Keratinocyte (primary cell): ENCODE measurements at regions not wholly inside any gene's neighbourhood (a gene's known extent, or its start where the extent isn't known, plus 50 kb on each side); places are given as distances from the start of the nearest gene placed in this dataset.

Experiments
- DNase-seq: peaks from one replicate; pipeline ENCODE4 v3.0.0-alpha.2; 2011; ENCODE audit warnings: low read depth, missing footprints, low spot score
- FAIRE-seq: peaks from 2 replicates; lab custom pipeline; 2011; peaks lifted over from hg19 to GRCh38; lab: Jason Lieb, UNC
- H2AFZ ChIP-seq: 2 replicates; pipeline ENCODE4 v1.6.0; 2012; ENCODE audit warnings: low read length, control low read depth, inconsistent platforms; ENCODE audit not compliant: control insufficient read depth
- H3K27ac ChIP-seq: 2 replicates; pipeline ENCODE4 v1.5.1; 2011; ENCODE audit warnings: low read length; ENCODE audit not compliant: control insufficient read depth, insufficient read depth
- H3K27me3 ChIP-seq: 3 replicates; pipeline ENCODE4 v1.6.0; 2011; ENCODE audit warnings: low read length; ENCODE audit not compliant: control insufficient read depth, insufficient read depth; ENCODE audit errors: extremely low read depth
- H3K36me3 ChIP-seq, 2 experiments: 2 replicates in 1 of 2; 3 replicates in 1 of 2; pipeline ENCODE4 v1.5.1; 2011; ENCODE audit warnings: low read length in 2 of 2, mild to moderate bottlenecking in 1 of 2; ENCODE audit not compliant: control insufficient read depth in 2 of 2, insufficient read depth in 2 of 2; ENCODE audit errors: extremely low read depth in 1 of 2
- H3K4me1 ChIP-seq: 3 replicates; pipeline ENCODE4 v1.5.1; 2011; ENCODE audit warnings: low read length; ENCODE audit not compliant: control insufficient read depth, insufficient read depth; ENCODE audit errors: extremely low read depth
- H3K4me2 ChIP-seq: 3 replicates; pipeline ENCODE4 v1.6.0; 2011; ENCODE audit warnings: low read depth, low read length; ENCODE audit not compliant: control insufficient read depth, insufficient read depth; ENCODE audit errors: extremely low read depth
- H3K4me3 ChIP-seq, 3 experiments: fragments of 200-600 bp in 1 of 3; sonication (generic) in 1 of 3; 2 replicates in 2 of 3; 3 replicates in 1 of 3; pipeline ENCODE4 v1.5.1; 2011 to 2016; ENCODE audit warnings: low read length in 3 of 3, mild to moderate bottlenecking in 3 of 3, control low read depth in 2 of 3, inconsistent platforms in 1 of 3, low read depth in 1 of 3, mixed read lengths in 1 of 3, mixed run types in 1 of 3, moderate library complexity in 1 of 3; ENCODE audit not compliant: control insufficient read depth in 2 of 3, insufficient read depth in 2 of 3; ENCODE audit errors: extremely low read depth in 1 of 3
- H3K79me2 ChIP-seq: 2 replicates; pipeline ENCODE4 v1.6.0; 2012; ENCODE audit warnings: low read length; ENCODE audit not compliant: control insufficient read depth, insufficient read depth
- H3K9ac ChIP-seq: 3 replicates; pipeline ENCODE4 v1.6.0; 2011; ENCODE audit warnings: low read length; ENCODE audit not compliant: control insufficient read depth, insufficient read depth; ENCODE audit errors: extremely low read depth
- H3K9me1 ChIP-seq: 3 replicates; pipeline ENCODE4 v1.6.0; 2011; ENCODE audit warnings: low read length; ENCODE audit not compliant: control insufficient read depth, insufficient read depth; ENCODE audit errors: extremely low read depth
- H3K9me3 ChIP-seq: 2 replicates; pipeline ENCODE4 v1.5.1; 2012; ENCODE audit warnings: low read depth, low read length; ENCODE audit not compliant: control insufficient read depth
- H4K20me1 ChIP-seq: 3 replicates; pipeline ENCODE4 v1.6.0; 2011; ENCODE audit warnings: low read length; ENCODE audit not compliant: control insufficient read depth, insufficient read depth; ENCODE audit errors: extremely low read depth
- EZH2 ChIP-seq: IDR thresholded peaks from one replicate; pipeline ENCODE4 v1.6.1; 2012; ENCODE audit warnings: inconsistent platforms, mild to moderate bottlenecking, low read length, moderate library complexity
- dilution Hi-C: fragments of 300-500 bp; cut with MboI; formaldehyde crosslinking; loops from one replicate; pipeline ENCODE4 v1.7.0; 2020; ENCODE audit warnings: low sequenced_read_pairs; ENCODE audit not compliant: extremely low pct_ligation_motif_present
- TF ChIP-seq, protein P1 (sequence below), 3 experiments: IDR thresholded peaks in 1 of 3; conservative IDR thresholded peaks in 1 of 3; optimal IDR thresholded peaks in 1 of 3; 2 replicates in 2 of 3; 3 replicates in 1 of 3; pipeline versions ENCODE3 to v1.5.1; 2011; ENCODE audit warnings: low read length in 3 of 3, mild to moderate bottlenecking in 3 of 3, moderate library complexity in 2 of 3, control low read depth in 1 of 3, inconsistent platforms in 1 of 3; ENCODE audit not compliant: insufficient read depth in 2 of 3; ENCODE audit errors: extremely low read depth in 1 of 3

GRCh38 chr4:41358647-41359421 is 102.1 kb downstream of the UCHL1 start:
- no peaks in the 10 kb centered on the region for H3K36me3 ChIP-seq
- H3K9ac ChIP-seq, result no peak overlapping the region
- H3K27ac ChIP-seq, result no peak overlapping the region
- no peaks in the 10 kb centered on the region for H3K9me3 ChIP-seq
- FAIRE-seq (no peak), DNase-seq (no peak)
- H3K4me2 ChIP-seq, result no peak overlapping the region
- peaks cover 3% of the 10 kb centered on the region for H4K20me1 ChIP-seq
- H3K79me2 ChIP-seq, result no peaks in the 10 kb centered on the region
- H3K9me1 ChIP-seq, result no peaks in the 10 kb centered on the region
- no peak for TF ChIP-seq EZH2
- TF ChIP-seq, protein P1, sequence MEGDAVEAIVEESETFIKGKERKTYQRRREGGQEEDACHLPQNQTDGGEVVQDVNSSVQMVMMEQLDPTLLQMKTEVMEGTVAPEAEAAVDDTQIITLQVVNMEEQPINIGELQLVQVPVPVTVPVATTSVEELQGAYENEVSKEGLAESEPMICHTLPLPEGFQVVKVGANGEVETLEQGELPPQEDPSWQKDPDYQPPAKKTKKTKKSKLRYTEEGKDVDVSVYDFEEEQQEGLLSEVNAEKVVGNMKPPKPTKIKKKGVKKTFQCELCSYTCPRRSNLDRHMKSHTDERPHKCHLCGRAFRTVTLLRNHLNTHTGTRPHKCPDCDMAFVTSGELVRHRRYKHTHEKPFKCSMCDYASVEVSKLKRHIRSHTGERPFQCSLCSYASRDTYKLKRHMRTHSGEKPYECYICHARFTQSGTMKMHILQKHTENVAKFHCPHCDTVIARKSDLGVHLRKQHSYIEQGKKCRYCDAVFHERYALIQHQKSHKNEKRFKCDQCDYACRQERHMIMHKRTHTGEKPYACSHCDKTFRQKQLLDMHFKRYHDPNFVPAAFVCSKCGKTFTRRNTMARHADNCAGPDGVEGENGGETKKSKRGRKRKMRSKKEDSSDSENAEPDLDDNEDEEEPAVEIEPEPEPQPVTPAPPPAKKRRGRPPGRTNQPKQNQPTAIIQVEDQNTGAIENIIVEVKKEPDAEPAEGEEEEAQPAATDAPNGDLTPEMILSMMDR (optimal IDR thresholded peaks at IDR 0.05 in 1 of 3, IDR thresholded peaks at IDR 0.05 in 1 of 3, conservative IDR thresholded peaks at IDR 0.05 in 1 of 3; ENCODE audit: extremely low read depth in 1 of 3, insufficient read depth in 2 of 3, low read length in 3 of 3), result no peak
- dilution Hi-C loops, result no loop called here
- H2AFZ ChIP-seq, result no peak overlapping the region
- peaks cover 14% of the 10 kb centered on the region for H3K4me1 ChIP-seq
- H3K27me3 ChIP-seq, result peaks cover 37% of the 10 kb centered on the region
- H3K4me3 ChIP-seq, result no peak overlapping the region

DNA sequence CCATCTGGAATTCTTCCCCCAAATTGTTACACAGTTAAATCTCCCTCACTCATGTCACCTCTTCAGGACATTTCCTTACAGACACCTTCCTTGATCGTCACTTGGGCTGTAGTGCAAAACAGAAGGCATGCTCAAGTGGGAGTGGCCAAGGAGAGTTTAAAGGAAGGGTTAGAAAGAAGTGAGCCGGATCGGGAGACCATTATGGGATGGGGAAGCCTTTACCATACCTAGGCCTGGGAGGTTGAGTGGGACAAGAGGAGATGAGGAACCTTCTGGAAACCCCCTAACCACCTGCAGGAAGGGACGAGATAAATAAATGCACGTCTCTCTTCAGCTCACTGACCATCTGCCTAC is 102.7 kb downstream of the UCHL1 start:
- peaks cover 3% of the 10 kb centered on the region for H4K20me1 ChIP-seq
- H3K4me3 ChIP-seq, result no peak overlapping the region
- H3K4me1 ChIP-seq, result peaks cover 14% of the 10 kb centered on the region
- peaks cover 37% of the 10 kb centered on the region for H3K27me3 ChIP-seq
- FAIRE-seq, result no peak
- DNase-seq, result no peak
- no peaks in the 10 kb centered on the region for H3K36me3 ChIP-seq
- no peak overlapping the region for H3K27ac ChIP-seq
- H3K79me2 ChIP-seq, result no peaks in the 10 kb centered on the region
- no peak overlapping the region for H2AFZ ChIP-seq
- TF ChIP-seq, protein P1 (optimal IDR thresholded peaks at IDR 0.05 in 1 of 3, IDR thresholded peaks at IDR 0.05 in 1 of 3, conservative IDR thresholded peaks at IDR 0.05 in 1 of 3; ENCODE audit: extremely low read depth in 1 of 3, insufficient read depth in 2 of 3, low read length in 3 of 3), result no peak
- TF ChIP-seq EZH2, result no peak
- no peak overlapping the region for H3K4me2 ChIP-seq
- H3K9me3 ChIP-seq, result no peaks in the 10 kb centered on the region
- no peaks in the 10 kb centered on the region for H3K9me1 ChIP-seq
- no peak overlapping the region for H3K9ac ChIP-seq
- dilution Hi-C loops, result no loop called here
